ENCODE measurements at regions not wholly inside any gene's neighbourhood (a gene's known extent, or its start where the extent isn't known, plus 50 kb on each side); places are given as distances from the start of the nearest gene placed in this dataset.

DNA sequence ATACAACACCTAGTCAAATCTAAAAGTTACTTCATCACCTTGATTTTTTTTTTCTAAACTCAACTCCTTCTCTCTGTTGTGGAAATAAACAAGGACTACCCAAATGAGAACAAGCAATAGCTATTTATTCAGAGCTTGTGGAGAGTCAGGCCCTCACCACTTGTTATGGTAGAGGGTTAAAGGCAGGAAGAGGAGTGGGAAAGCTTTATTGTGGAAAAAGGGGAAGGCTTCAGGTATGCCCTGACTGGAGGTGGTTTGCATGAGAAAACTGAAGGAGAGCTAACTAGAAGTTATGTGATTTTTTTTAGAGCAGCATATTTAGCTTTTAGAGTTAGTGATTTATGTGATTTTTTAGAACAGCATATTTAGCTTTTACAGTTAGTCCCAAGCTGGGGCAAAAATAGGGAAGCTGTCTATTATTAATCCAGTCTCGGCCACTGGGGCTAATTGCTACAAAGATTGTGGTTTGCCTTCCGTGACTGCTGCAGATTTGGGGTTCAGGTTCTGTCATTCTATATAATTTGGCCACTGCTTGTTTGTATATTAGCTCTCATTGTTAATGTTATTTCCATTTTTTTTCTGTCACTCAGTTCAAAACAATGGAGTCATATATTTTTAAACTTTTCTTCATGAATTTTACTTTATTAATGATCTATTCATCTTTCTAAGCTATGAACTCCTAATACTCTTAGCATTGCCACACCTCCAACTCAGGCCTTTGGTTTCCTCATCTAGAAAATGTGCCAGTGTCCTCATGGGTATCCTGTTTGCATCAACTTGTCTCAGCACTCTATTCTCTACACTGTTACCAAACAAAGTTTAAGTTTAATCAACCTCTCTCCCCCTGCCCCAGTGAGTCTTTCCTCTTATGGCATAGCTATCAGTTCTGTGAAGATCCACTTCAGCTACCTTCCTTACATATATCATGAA, 713.0 kb downstream of the BRINP3 start:
- Histone ChIP-seq H3K4me3 (replicated peaks; ENCODE audit: low read depth, low read length) (no peak overlapping the region), H3K27me3 (replicated peaks; ENCODE audit: control insufficient read depth, insufficient read depth, low read length) (no peaks in the 10 kb centered on the region), H3K36me3 (ENCODE audit: control insufficient read depth, insufficient read depth, low read length) (no peaks in the 10 kb centered on the region)
- DNase-seq (ENCODE audit: extremely low read depth, insufficient read length) = no peak
- no peak for TF ChIP-seq CTCF (IDR thresholded peaks at IDR 0.05; ENCODE audit: insufficient read depth, low read length, poor library complexity, severe bottlenecking)

GRCh38 chr1:189769448-189769847, 708.2 kb downstream of the BRINP3 start:
- H3K4me3 ChIP-seq (replicated peaks; ENCODE audit: low read depth, low read length) = no peak overlapping the region
- DNase-seq (ENCODE audit: extremely low read depth, insufficient read length) = no peak
- no peaks in the 10 kb centered on the region for H3K27me3 ChIP-seq (replicated peaks; ENCODE audit: control insufficient read depth, insufficient read depth, low read length)
- no peaks in the 10 kb centered on the region for H3K36me3 ChIP-seq (ENCODE audit: control insufficient read depth, insufficient read depth, low read length)
- TF ChIP-seq CTCF (IDR thresholded peaks at IDR 0.05; ENCODE audit: insufficient read depth, low read length, poor library complexity, severe bottlenecking) = no peak

GRCh38 chr1:189774721-189775287, 702.9 kb downstream of the BRINP3 start:
- no peak for TF ChIP-seq CTCF (IDR thresholded peaks at IDR 0.05; ENCODE audit: insufficient read depth, low read length, poor library complexity, severe bottlenecking)
- no peaks in the 10 kb centered on the region for H3K36me3 ChIP-seq (ENCODE audit: control insufficient read depth, insufficient read depth, low read length)
- no peak for DNase-seq (ENCODE audit: extremely low read depth, insufficient read length)
- no peaks in the 10 kb centered on the region for H3K27me3 ChIP-seq (replicated peaks; ENCODE audit: control insufficient read depth, insufficient read depth, low read length)
- no peak overlapping the region for H3K4me3 ChIP-seq (replicated peaks; ENCODE audit: low read depth, low read length)

- TF ChIP-seq CTCF (IDR thresholded peaks at IDR 0.05; ENCODE audit: insufficient read depth, low read length, poor library complexity, severe bottlenecking) = no peak
- Histone ChIP-seq H3K36me3 (ENCODE audit: control insufficient read depth, insufficient read depth, low read length) (no peaks in the 10 kb centered on the region), H3K4me3 (replicated peaks; ENCODE audit: low read depth, low read length) (no peak overlapping the region), H3K27me3 (replicated peaks; ENCODE audit: control insufficient read depth, insufficient read depth, low read length) (no peaks in the 10 kb centered on the region)
- DNase-seq (ENCODE audit: extremely low read depth, insufficient read length) = no peak
Observed at GRCh38 chr1:189775343-189775742, 702.3 kb downstream of the BRINP3 start.

DNA sequence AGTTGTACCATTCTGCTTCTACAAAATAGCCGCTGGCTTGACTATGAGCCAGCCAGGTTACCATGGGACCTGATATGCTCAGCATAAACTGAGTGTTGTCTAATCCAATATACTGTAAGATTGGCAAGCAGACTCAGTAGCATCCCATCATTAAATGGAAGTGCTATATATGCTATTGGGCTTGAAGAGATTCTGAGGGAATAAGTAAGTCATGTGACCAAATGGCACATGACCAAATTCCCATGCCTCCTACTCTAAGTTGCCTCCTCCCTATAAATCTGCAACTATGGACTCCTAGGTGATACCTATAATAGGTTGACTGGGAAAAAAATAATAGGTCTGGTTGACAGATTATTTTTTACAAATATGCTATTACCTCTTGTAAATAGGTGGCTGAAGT, 698.6 kb downstream of the BRINP3 start:
- DNase-seq (ENCODE audit: extremely low read depth, insufficient read length) = no peak
- Histone ChIP-seq H3K4me3 (replicated peaks; ENCODE audit: low read depth, low read length) (no peak overlapping the region), H3K27me3 (replicated peaks; ENCODE audit: control insufficient read depth, insufficient read depth, low read length) (no peaks in the 10 kb centered on the region), H3K36me3 (ENCODE audit: control insufficient read depth, insufficient read depth, low read length) (no peaks in the 10 kb centered on the region)
- TF ChIP-seq CTCF (IDR thresholded peaks at IDR 0.05; ENCODE audit: insufficient read depth, low read length, poor library complexity, severe bottlenecking) = no peak

All from GM06990 (cell line).